ENCODE measurements at regions not wholly inside any gene's neighbourhood (a gene's known extent, or its start where the extent isn't known, plus 50 kb on each side); places are given as distances from the start of the nearest gene placed in this dataset.
A peak's percentile ranks its signal among the peaks of the same experiment; 100 is the strongest.
"Not testable (repeated sequence)": the region's sequence is repeated elsewhere in the genome, so short reads cannot be mapped to it uniquely, and the experiment has no call there.

DNA sequence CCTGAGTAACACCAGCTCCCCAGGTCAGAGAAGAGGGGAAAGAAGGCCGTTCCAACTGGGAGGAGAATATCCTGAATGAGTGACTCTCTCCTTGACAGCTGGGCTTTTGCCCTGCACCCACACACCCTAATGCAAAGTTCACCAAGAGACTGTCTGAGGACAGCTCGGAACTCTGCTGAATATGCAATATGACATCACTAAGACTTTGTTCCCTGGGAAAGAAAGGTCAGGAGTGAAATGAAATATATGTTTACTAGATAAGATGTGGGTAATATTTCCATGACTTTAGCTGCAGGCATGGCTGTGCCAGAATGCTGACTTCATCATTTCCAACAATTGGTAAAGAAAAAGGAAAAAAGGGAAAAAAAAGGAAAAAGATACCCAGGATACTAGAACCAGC, 488.2 kb upstream of the RAB6C start:
- H3K4me3 ChIP-seq (ENCODE audit: low read depth, low read length) = no peak overlapping the region
- TF ChIP-seq, protein P1, sequence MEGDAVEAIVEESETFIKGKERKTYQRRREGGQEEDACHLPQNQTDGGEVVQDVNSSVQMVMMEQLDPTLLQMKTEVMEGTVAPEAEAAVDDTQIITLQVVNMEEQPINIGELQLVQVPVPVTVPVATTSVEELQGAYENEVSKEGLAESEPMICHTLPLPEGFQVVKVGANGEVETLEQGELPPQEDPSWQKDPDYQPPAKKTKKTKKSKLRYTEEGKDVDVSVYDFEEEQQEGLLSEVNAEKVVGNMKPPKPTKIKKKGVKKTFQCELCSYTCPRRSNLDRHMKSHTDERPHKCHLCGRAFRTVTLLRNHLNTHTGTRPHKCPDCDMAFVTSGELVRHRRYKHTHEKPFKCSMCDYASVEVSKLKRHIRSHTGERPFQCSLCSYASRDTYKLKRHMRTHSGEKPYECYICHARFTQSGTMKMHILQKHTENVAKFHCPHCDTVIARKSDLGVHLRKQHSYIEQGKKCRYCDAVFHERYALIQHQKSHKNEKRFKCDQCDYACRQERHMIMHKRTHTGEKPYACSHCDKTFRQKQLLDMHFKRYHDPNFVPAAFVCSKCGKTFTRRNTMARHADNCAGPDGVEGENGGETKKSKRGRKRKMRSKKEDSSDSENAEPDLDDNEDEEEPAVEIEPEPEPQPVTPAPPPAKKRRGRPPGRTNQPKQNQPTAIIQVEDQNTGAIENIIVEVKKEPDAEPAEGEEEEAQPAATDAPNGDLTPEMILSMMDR (conservative IDR thresholded peaks at IDR 0.05; ENCODE audit: low read depth, low read length) = no peak
- peak; percentile 31 for DNase-seq (ENCODE audit: low read depth)

DNA sequence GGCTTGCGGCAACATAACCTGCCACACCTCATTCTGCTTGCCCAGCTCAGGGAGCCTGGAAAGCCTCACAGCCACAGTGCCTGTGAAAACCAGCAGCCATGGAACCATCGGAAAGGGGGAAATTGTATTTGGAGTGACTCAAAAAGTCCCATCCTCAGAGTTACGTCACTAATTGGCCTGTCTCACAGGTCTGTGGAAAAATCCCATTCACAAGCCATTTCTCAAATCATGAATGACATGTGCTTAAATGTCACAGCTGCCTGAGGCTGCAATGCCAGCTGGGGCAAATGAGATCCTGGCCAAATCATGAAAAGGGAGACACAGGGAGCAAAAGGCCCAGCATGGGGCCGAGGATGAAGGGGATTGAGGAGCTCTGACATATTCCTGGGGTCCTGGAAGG, 486.9 kb upstream of the RAB6C start:
- TF ChIP-seq, protein P1 (conservative IDR thresholded peaks at IDR 0.05; ENCODE audit: low read depth, low read length) = no peak
- DNase-seq (ENCODE audit: low read depth) = no peak
- H3K4me3 ChIP-seq (ENCODE audit: low read depth, low read length) = no peak overlapping the region

DNA sequence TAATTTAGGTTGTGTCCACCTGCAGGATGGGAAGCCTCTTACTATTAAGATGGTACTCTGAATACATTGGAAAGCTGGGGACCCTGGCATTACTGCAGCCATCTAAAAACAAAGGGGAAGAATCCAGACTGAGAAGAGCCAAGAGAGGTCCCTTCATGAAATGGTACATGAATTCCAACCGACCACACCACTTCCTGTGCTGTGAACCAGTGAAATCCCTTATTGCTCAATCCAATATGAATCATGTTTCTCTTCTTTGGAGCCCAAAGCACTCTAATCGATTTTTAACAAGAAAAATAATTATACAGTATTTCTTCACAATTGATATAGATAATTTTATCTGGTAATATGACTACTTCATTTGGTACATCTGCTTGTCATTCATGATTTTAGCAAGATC, 479.7 kb upstream of the RAB6C start:
- H3K4me3 ChIP-seq (ENCODE audit: low read depth, low read length) = no peak overlapping the region
- TF ChIP-seq, protein P1 (conservative IDR thresholded peaks at IDR 0.05; ENCODE audit: low read depth, low read length) = no peak
- DNase-seq (ENCODE audit: low read depth) = peak; percentile 60

DNA sequence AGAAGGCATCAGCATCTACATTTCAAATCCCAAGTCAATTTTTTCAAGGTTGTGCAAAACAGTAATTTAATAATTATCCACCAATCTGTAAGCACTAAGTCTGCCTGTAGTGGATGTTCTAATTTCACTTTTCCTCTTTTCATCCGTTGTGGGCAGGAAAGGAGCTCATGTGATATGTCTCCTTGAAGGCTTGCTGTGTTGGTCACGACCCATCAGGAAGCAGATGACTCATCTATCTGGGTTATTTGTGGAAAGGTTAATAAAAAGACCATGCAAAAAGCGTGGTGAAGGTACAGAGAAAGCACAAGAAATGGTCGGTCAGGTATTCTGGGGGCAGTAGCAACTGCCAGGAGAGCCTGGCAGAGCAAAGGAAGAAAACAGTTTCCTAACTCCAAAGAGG, 476.7 kb upstream of the RAB6C start:
- H3K4me3 ChIP-seq (ENCODE audit: low read depth, low read length) = no peak overlapping the region
- peak; percentile 50 for DNase-seq (ENCODE audit: low read depth)
- TF ChIP-seq, protein P1 (conservative IDR thresholded peaks at IDR 0.05; ENCODE audit: low read depth, low read length) = no peak

DNA sequence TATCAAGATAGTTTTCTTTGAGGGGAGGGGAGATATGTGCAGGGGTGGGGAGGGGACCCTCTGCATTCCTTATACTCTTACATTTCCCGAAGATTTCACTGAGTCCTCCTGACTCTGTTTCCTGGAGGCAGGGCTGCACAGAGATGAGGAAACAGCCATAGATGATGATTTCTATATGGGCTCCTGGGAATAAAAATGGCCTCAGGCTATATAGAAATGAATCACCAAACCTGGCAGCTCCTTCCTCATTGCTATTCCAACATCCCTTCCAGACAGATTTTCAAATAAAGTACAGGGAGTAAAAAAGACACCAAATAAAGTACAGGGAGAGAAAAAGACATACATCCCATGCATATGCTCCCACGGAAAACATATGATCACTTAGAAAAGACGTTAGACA, 474.8 kb upstream of the RAB6C start:
- TF ChIP-seq, protein P1 (conservative IDR thresholded peaks at IDR 0.05; ENCODE audit: low read depth, low read length) = no peak
- no peak overlapping the region for H3K4me3 ChIP-seq (ENCODE audit: low read depth, low read length)
- DNase-seq (ENCODE audit: low read depth) = no peak

DNA sequence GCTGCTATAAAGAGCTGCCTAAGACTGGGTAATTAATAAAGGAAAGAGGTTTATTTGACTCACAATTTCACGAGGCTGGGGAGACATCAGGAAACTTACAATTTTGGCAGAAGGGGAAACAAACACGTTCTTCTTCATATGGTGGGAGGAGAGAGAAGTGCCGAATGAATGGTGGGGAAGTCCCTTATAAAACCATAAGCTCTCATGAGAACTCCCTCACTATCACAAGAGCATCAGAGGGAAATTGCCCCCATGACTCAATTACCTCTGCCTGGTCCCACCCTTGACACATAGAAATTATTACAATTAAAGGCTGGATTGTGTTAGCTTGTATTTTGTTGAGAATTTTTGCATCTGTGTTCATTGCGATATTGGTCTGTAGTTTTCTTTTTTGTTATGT, 460.5 kb upstream of the RAB6C start:
- TF ChIP-seq, protein P1 (conservative IDR thresholded peaks at IDR 0.05; ENCODE audit: low read depth, low read length) = no peak
- no peak overlapping the region for H3K4me3 ChIP-seq (ENCODE audit: low read depth, low read length)
- DNase-seq (ENCODE audit: low read depth) = no peak

DNA sequence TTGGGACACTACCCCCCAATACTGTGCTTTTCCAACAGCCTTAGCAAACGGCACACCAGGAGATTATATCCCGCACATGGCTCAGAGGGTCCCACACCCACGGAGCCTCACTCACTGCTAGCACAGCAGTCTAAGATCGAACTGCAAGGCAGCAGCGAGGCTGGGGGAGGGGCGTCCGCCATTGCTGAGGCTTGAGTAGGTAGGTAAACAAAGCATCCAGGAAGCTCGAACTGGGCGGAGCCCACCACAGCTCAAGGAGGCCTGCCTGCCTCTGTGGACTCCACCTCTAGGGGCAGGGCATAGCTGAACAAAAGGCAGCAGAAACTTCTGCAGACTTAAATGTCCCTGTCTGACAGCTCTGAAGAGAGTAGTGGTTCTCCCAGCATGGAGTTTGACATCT, 447.3 kb upstream of the RAB6C start:
- H3K4me3 ChIP-seq (ENCODE audit: low read depth, low read length); DNase-seq (ENCODE audit: low read depth): not testable (repeated sequence)

DNA sequence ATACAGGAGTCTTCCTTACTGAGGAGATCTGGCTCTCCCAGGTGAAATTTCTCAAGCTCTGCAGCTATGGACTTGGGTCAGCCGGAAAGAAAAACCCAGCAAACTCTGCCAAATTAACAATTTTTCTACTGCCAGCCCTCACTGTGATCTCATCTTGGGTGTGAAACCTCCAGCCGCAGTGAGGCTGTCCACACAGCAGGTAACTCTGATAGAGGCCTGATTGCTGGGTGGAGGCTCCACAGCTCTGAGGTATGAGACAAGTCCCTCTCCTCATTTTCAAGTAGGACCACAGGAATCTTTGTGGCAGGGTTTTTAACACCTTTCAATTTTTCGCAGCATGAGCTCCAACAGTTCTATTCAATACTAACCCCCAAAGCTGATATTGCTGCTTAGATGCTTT, 430.6 kb upstream of the RAB6C start:
- no peak for DNase-seq (ENCODE audit: low read depth)
- TF ChIP-seq, protein P1 (conservative IDR thresholded peaks at IDR 0.05; ENCODE audit: low read depth, low read length) = no peak
- H3K4me3 ChIP-seq (ENCODE audit: low read depth, low read length) = no peak overlapping the region

Measured in choroid plexus epithelial cell (primary cell).